ENCODE measurements at regions not wholly inside any gene's neighbourhood (a gene's known extent, or its start where the extent isn't known, plus 50 kb on each side); places are given as distances from the start of the nearest gene placed in this dataset.

- Histone ChIP-seq H3K36me3 (replicated peaks in 1 of 2; ENCODE audit: control insufficient read depth in 1 of 2, insufficient read depth in 2 of 2, low read length in 1 of 2) (no peaks in the 10 kb centered on the region), H3K4me2 (no peak overlapping the region), H3F3A (replicated peaks; ENCODE audit: insufficient read depth) (no peaks in the 10 kb centered on the region), H3K9me2 (no peaks in the 10 kb centered on the region), H3K9ac (no peak overlapping the region), H3K4me3 (ENCODE audit: low read depth in 2 of 2, low read length in 1 of 2) (no peak overlapping the region), H3K27me3 (ENCODE audit: insufficient read depth) (no peaks in the 10 kb centered on the region), H3K79me2 (ENCODE audit: insufficient read depth) (no peaks in the 10 kb centered on the region), H4K20me1 (ENCODE audit: insufficient read depth) (no peaks in the 10 kb centered on the region), H3K4me1 (ENCODE audit: control insufficient read depth in 1 of 2, insufficient read depth in 2 of 2, low read depth in 1 of 2, low read length in 1 of 2) (no peaks in the 10 kb centered on the region), H3K9me3 (no peaks in the 10 kb centered on the region), H2AFZ (ENCODE audit: low read depth) (no peak overlapping the region), H3K27ac (ENCODE audit: low read depth in 2 of 2, low read length in 1 of 2) (no peak overlapping the region)
- ChIA-PET POLR2A (no interaction called here), CTCF (no interaction called here)
- DNase-seq: no peak
- WGBS (ENCODE audit: low lambda C conversion rate): 50% methylated on average over 3 of the region's 3 CpGs
- TF ChIP-seq TEAD4 (IDR thresholded peaks at IDR 0.05; ENCODE audit: borderline replicate concordance, insufficient read depth): no peak
- TF ChIP-seq MXI1 (IDR thresholded peaks at IDR 0.05; ENCODE audit: low read depth, low read length): no peak
- TF ChIP-seq GABPA (IDR thresholded peaks at IDR 0.05; ENCODE audit: low read depth): no peak
- TF ChIP-seq ELF1 (IDR thresholded peaks at IDR 0.05): no peak
Measured at GRCh38 chr3:62942227-62942626, 67.0 kb upstream of the CADPS start.

GRCh38 chr3:62942764-62943163 is 67.5 kb upstream of the CADPS start:
- Histone ChIP-seq H3K9me3 (no peaks in the 10 kb centered on the region), H3K4me2 (no peak overlapping the region), H3K9ac (no peak overlapping the region), H4K20me1 (ENCODE audit: insufficient read depth) (no peaks in the 10 kb centered on the region), H3K4me3 (ENCODE audit: low read depth in 2 of 2, low read length in 1 of 2) (no peak overlapping the region), H3K79me2 (ENCODE audit: insufficient read depth) (no peaks in the 10 kb centered on the region), H3K27ac (ENCODE audit: low read depth in 2 of 2, low read length in 1 of 2) (no peak overlapping the region), H2AFZ (ENCODE audit: low read depth) (no peak overlapping the region), H3K36me3 (replicated peaks in 1 of 2; ENCODE audit: control insufficient read depth in 1 of 2, insufficient read depth in 2 of 2, low read length in 1 of 2) (no peaks in the 10 kb centered on the region), H3K4me1 (ENCODE audit: control insufficient read depth in 1 of 2, insufficient read depth in 2 of 2, low read depth in 1 of 2, low read length in 1 of 2) (no peaks in the 10 kb centered on the region), H3K27me3 (ENCODE audit: insufficient read depth) (no peaks in the 10 kb centered on the region), H3K9me2 (no peaks in the 10 kb centered on the region), H3F3A (replicated peaks; ENCODE audit: insufficient read depth) (no peaks in the 10 kb centered on the region)
- TF ChIP-seq RAD21 (IDR thresholded peaks at IDR 0.05; ENCODE audit: low read length) (no peak), NRF1 (IDR thresholded peaks at IDR 0.05; ENCODE audit: low read depth, low read length) (no peak), RFX5 (IDR thresholded peaks at IDR 0.05; ENCODE audit: low read length) (no peak), ELF1 (IDR thresholded peaks at IDR 0.05) (no peak), ZBTB33 (IDR thresholded peaks at IDR 0.05; ENCODE audit: borderline replicate concordance, low read depth) (no peak), GATA2 (CRISPR knock-in tag; IDR thresholded peaks at IDR 0.05) (no peak), MAX (IDR thresholded peaks at IDR 0.05; ENCODE audit: low read depth) (no peak), FOSL2 (IDR thresholded peaks at IDR 0.05; ENCODE audit: borderline replicate concordance, low read depth) (no peak), SMC3 (IDR thresholded peaks at IDR 0.05; ENCODE audit: low read depth, low read length) (no peak), MXI1 (IDR thresholded peaks at IDR 0.05; ENCODE audit: low read depth, low read length) (no peak), IRF3 (IDR thresholded peaks at IDR 0.05; ENCODE audit: low read depth, low read length) (no peak), EZH2phosphoT487 (IDR thresholded peaks at IDR 0.05; ENCODE audit: borderline replicate concordance, low read depth) (no peak), USF1 (IDR thresholded peaks at IDR 0.05; ENCODE audit: borderline replicate concordance, low read depth) (no peak), MEF2A (IDR thresholded peaks at IDR 0.05; ENCODE audit: borderline replicate concordance, low read depth) (no peak), CTCF (IDR thresholded peaks at IDR 0.05) (no peak), RCOR1 (IDR thresholded peaks at IDR 0.05; ENCODE audit: low read length) (no peak), NFIC (IDR thresholded peaks at IDR 0.05; ENCODE audit: borderline replicate concordance) (no peak), FOXM1 (IDR thresholded peaks at IDR 0.05; ENCODE audit: low read depth) (no peak)
- ChIA-PET CTCF (no interaction called here), POLR2A (no interaction called here)
- DNase-seq: no peak

Measured in SK-N-SH (cell line).